ENCODE measurements at regions not wholly inside any gene's neighbourhood (a gene's known extent, or its start where the extent isn't known, plus 50 kb on each side); places are given as distances from the start of the nearest gene placed in this dataset.

DNA sequence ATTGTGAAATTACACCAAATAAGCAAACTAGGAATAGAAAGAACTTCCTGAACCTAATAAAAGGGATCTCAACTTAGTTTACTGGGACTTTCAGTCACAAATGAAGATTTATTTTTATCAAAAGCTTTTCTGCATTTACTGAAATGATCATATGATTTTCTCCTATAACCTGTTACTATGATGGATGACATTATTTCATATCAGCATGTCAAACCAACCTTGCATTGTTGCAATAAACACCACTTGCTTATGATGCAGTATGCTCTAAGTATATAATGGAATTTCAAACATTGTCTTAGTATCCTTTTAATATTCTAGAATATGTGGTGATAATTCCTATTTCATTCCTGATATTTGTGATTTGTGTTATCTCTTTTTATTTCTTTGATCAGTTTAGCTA lies 303.0 kb downstream of the CGGBP1 start:
- ChIA-PET CTCF (no interaction called here), POLR2A (no interaction called here)
- H3K27ac Mint-ChIP-seq = no peak overlapping the region
- no peak overlapping the region for H3K4me3 Mint-ChIP-seq
- TF ChIP-seq FOXJ3 (CRISPR knock-in tag; IDR thresholded peaks at IDR 0.05; ENCODE audit: borderline replicate concordance) = no peak
- TF ChIP-seq, protein P1, sequence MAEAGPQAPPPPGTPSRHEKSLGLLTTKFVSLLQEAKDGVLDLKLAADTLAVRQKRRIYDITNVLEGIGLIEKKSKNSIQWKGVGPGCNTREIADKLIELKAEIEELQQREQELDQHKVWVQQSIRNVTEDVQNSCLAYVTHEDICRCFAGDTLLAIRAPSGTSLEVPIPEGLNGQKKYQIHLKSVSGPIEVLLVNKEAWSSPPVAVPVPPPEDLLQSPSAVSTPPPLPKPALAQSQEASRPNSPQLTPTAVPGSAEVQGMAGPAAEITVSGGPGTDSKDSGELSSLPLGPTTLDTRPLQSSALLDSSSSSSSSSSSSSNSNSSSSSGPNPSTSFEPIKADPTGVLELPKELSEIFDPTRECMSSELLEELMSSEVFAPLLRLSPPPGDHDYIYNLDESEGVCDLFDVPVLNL (CRISPR knock-in tag; IDR thresholded peaks at IDR 0.05; ENCODE audit: borderline replicate concordance, low read depth) = no peak
- no peak for TF ChIP-seq JUN (CRISPR knock-in tag; IDR thresholded peaks at IDR 0.05)
- TF ChIP-seq, protein P2, sequence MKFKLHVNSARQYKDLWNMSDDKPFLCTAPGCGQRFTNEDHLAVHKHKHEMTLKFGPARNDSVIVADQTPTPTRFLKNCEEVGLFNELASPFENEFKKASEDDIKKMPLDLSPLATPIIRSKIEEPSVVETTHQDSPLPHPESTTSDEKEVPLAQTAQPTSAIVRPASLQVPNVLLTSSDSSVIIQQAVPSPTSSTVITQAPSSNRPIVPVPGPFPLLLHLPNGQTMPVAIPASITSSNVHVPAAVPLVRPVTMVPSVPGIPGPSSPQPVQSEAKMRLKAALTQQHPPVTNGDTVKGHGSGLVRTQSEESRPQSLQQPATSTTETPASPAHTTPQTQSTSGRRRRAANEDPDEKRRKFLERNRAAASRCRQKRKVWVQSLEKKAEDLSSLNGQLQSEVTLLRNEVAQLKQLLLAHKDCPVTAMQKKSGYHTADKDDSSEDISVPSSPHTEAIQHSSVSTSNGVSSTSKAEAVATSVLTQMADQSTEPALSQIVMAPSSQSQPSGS (CRISPR knock-in tag; IDR thresholded peaks at IDR 0.05; ENCODE audit: borderline replicate concordance, low read depth) = no peak
- TF ChIP-seq, protein P3, sequence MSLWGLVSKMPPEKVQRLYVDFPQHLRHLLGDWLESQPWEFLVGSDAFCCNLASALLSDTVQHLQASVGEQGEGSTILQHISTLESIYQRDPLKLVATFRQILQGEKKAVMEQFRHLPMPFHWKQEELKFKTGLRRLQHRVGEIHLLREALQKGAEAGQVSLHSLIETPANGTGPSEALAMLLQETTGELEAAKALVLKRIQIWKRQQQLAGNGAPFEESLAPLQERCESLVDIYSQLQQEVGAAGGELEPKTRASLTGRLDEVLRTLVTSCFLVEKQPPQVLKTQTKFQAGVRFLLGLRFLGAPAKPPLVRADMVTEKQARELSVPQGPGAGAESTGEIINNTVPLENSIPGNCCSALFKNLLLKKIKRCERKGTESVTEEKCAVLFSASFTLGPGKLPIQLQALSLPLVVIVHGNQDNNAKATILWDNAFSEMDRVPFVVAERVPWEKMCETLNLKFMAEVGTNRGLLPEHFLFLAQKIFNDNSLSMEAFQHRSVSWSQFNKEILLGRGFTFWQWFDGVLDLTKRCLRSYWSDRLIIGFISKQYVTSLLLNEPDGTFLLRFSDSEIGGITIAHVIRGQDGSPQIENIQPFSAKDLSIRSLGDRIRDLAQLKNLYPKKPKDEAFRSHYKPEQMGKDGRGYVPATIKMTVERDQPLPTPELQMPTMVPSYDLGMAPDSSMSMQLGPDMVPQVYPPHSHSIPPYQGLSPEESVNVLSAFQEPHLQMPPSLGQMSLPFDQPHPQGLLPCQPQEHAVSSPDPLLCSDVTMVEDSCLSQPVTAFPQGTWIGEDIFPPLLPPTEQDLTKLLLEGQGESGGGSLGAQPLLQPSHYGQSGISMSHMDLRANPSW (CRISPR knock-in tag; conservative IDR thresholded peaks at IDR 0.05; ENCODE audit: low read depth) = no peak
- no peak for TF ChIP-seq SOX15 (CRISPR knock-in tag; IDR thresholded peaks at IDR 0.05)
- TF ChIP-seq SP1 (CRISPR knock-in tag; conservative IDR thresholded peaks at IDR 0.05) = no peak
- TF ChIP-seq, protein P4, sequence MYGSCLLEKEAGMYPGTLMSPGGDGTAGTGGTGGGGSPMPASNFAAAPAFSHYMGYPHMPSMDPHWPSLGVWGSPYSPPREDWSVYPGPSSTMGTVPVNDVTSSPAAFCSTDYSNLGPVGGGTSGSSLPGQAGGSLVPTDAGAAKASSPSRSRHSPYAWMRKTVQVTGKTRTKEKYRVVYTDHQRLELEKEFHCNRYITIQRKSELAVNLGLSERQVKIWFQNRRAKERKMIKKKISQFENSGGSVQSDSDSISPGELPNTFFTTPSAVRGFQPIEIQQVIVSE (CRISPR knock-in tag; IDR thresholded peaks at IDR 0.05; ENCODE audit: borderline replicate concordance) = no peak
- TF ChIP-seq, protein P5, sequence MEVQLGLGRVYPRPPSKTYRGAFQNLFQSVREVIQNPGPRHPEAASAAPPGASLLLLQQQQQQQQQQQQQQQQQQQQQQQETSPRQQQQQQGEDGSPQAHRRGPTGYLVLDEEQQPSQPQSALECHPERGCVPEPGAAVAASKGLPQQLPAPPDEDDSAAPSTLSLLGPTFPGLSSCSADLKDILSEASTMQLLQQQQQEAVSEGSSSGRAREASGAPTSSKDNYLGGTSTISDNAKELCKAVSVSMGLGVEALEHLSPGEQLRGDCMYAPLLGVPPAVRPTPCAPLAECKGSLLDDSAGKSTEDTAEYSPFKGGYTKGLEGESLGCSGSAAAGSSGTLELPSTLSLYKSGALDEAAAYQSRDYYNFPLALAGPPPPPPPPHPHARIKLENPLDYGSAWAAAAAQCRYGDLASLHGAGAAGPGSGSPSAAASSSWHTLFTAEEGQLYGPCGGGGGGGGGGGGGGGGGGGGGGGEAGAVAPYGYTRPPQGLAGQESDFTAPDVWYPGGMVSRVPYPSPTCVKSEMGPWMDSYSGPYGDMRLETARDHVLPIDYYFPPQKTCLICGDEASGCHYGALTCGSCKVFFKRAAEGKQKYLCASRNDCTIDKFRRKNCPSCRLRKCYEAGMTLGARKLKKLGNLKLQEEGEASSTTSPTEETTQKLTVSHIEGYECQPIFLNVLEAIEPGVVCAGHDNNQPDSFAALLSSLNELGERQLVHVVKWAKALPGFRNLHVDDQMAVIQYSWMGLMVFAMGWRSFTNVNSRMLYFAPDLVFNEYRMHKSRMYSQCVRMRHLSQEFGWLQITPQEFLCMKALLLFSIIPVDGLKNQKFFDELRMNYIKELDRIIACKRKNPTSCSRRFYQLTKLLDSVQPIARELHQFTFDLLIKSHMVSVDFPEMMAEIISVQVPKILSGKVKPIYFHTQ (CRISPR knock-in tag; IDR thresholded peaks at IDR 0.05) = no peak
- no peak for TF ChIP-seq ESRRA (CRISPR knock-in tag; IDR thresholded peaks at IDR 0.05; ENCODE audit: borderline replicate concordance)
- TF ChIP-seq RELA (CRISPR knock-in tag; IDR thresholded peaks at IDR 0.05; ENCODE audit: borderline replicate concordance) = no peak
- TF ChIP-seq, protein P6, sequence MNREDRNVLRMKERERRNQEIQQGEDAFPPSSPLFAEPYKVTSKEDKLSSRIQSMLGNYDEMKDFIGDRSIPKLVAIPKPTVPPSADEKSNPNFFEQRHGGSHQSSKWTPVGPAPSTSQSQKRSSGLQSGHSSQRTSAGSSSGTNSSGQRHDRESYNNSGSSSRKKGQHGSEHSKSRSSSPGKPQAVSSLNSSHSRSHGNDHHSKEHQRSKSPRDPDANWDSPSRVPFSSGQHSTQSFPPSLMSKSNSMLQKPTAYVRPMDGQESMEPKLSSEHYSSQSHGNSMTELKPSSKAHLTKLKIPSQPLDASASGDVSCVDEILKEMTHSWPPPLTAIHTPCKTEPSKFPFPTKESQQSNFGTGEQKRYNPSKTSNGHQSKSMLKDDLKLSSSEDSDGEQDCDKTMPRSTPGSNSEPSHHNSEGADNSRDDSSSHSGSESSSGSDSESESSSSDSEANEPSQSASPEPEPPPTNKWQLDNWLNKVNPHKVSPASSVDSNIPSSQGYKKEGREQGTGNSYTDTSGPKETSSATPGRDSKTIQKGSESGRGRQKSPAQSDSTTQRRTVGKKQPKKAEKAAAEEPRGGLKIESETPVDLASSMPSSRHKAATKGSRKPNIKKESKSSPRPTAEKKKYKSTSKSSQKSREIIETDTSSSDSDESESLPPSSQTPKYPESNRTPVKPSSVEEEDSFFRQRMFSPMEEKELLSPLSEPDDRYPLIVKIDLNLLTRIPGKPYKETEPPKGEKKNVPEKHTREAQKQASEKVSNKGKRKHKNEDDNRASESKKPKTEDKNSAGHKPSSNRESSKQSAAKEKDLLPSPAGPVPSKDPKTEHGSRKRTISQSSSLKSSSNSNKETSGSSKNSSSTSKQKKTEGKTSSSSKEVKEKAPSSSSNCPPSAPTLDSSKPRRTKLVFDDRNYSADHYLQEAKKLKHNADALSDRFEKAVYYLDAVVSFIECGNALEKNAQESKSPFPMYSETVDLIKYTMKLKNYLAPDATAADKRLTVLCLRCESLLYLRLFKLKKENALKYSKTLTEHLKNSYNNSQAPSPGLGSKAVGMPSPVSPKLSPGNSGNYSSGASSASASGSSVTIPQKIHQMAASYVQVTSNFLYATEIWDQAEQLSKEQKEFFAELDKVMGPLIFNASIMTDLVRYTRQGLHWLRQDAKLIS (CRISPR knock-in tag; IDR thresholded peaks at IDR 0.05; ENCODE audit: borderline replicate concordance) = no peak
- peaks cover 8% of the 10 kb centered on the region for H3K4me1 Mint-ChIP-seq
- H3K9me3 Mint-ChIP-seq = peaks cover 15% of the 10 kb centered on the region; the same call in 1 of the 2 replicates
- H3K36me3 Mint-ChIP-seq = 0 out of 2 replicates have a peak, but pooled peaks cover 5% of the 10 kb centered on the region
- no peaks in the 10 kb centered on the region for H3K27me3 Mint-ChIP-seq (ENCODE audit: low read depth)
- ATAC-seq (no peak), DNase-seq (ENCODE audit: low spot score) (no peak)
